Endothelial cell of umbilical vein (primary cell): ENCODE measurements at regions not wholly inside any gene's neighbourhood (a gene's known extent, or its start where the extent isn't known, plus 50 kb on each side); places are given as distances from the start of the nearest gene placed in this dataset.

ENCODE experiments used
- BruUV-seq: library from RNA; stranded (reverse); fragments of 400-500 nt; replicated peaks from 2 replicates; lab custom pipeline; 2021; lab: Mats Ljungman, UMichigan
- CTCF ChIA-PET: fragments of 300-600, 350-600 bp; sonication (Branson Sonifier 250); formaldehyde crosslinking; loops from one replicate; lab custom pipeline; 2021; ENCODE audit warnings: antibody characterized with exemption, inconsistent platforms; lab: Charles Lee
- POLR2A ChIA-PET: fragments of 300-600, 350-600 bp; sonication (Branson Sonifier 250); formaldehyde crosslinking; loops from one replicate; lab custom pipeline; 2021; ENCODE audit warnings: antibody characterized with exemption, inconsistent platforms; lab: Charles Lee
- DNase-seq: peaks from one replicate; pipeline ENCODE4 v3.0.0-alpha.2; 2011; ENCODE audit warnings: low read depth, low spot score
- FAIRE-seq: peaks from 2 replicates; lab custom pipeline; 2011; peaks lifted over from hg19 to GRCh38; lab: Jason Lieb, UNC
- H2AFZ ChIP-seq: 2 replicates; pipeline ENCODE4 v1.6.0; 2012; ENCODE audit warnings: low read depth, low read length, control low read depth, inconsistent platforms
- H3K27ac ChIP-seq: 2 replicates; pipeline ENCODE4 v1.5.1; 2011; ENCODE audit warnings: low read depth, mild to moderate bottlenecking, control low read depth, low read length, moderate library complexity; ENCODE audit not compliant: insufficient read depth
- H3K27me3 ChIP-seq, 2 experiments: 2 replicates each; pipeline versions ENCODE4 v1.6.0 to v1.6.1; 2011; ENCODE audit warnings: low read length in 2 of 2, mixed read lengths in 1 of 2; ENCODE audit not compliant: control insufficient read depth in 2 of 2, insufficient read depth in 2 of 2
- H3K36me3 ChIP-seq, 2 experiments: 2 replicates in 1 of 2; 3 replicates in 1 of 2; pipeline ENCODE4 v1.5.1; 2011; ENCODE audit warnings: low read length in 2 of 2, mild to moderate bottlenecking in 1 of 2, moderate library complexity in 1 of 2; ENCODE audit not compliant: control insufficient read depth in 2 of 2, insufficient read depth in 2 of 2; ENCODE audit errors: extremely low read depth in 1 of 2
- H3K4me1 ChIP-seq: 3 replicates; pipeline ENCODE4 v1.5.1; 2011; ENCODE audit warnings: mild to moderate bottlenecking, low read length; ENCODE audit not compliant: control insufficient read depth, insufficient read depth; ENCODE audit errors: extremely low read depth
- H3K4me2 ChIP-seq: 2 replicates; pipeline ENCODE4 v1.6.1; 2011; ENCODE audit warnings: low read length, control low read depth, mixed read lengths; ENCODE audit not compliant: insufficient read depth
- H3K4me3 ChIP-seq, 3 experiments: fragments of 200-600 bp in 1 of 3; sonication (generic), shearing (Covaris generic) in 1 of 3; replicated peaks in 1 of 3; 2 replicates each; pipeline ENCODE4 v1.5.1; 2011 to 2016; ENCODE audit warnings: control low read depth in 3 of 3, low read length in 3 of 3, mild to moderate bottlenecking in 2 of 3, inconsistent platforms in 1 of 3, low read depth in 1 of 3, moderate library complexity in 1 of 3; ENCODE audit not compliant: insufficient read depth in 1 of 3
- H3K79me2 ChIP-seq: 2 replicates; pipeline ENCODE4 v1.6.0; 2012; ENCODE audit warnings: low read length, inconsistent platforms; ENCODE audit not compliant: control insufficient read depth, insufficient read depth
- H3K9ac ChIP-seq: replicated peaks from 2 replicates; pipeline ENCODE3; 2011; ENCODE audit warnings: low read length, control low read depth; ENCODE audit not compliant: insufficient read depth; ENCODE audit errors: extremely low read depth
- H3K9me1 ChIP-seq: replicated peaks from 3 replicates; pipeline ENCODE4 v1.6.0; 2011; ENCODE audit warnings: mild to moderate bottlenecking, low read length; ENCODE audit not compliant: control insufficient read depth, insufficient read depth; ENCODE audit errors: extremely low read depth
- H3K9me3 ChIP-seq: replicated peaks from 2 replicates; pipeline ENCODE4 v1.5.1; 2012; ENCODE audit warnings: low read length, inconsistent platforms; ENCODE audit not compliant: control insufficient read depth, insufficient read depth
- H4K20me1 ChIP-seq: replicated peaks from 2 replicates; pipeline ENCODE3; 2011; ENCODE audit warnings: mild to moderate bottlenecking, low read length; ENCODE audit not compliant: control insufficient read depth, insufficient read depth; ENCODE audit errors: extremely low read depth
- EZH2 ChIP-seq: IDR thresholded peaks from 2 replicates; pipeline ENCODE4 v1.6.1; 2012; ENCODE audit warnings: borderline replicate concordance, low read depth, mild to moderate bottlenecking, moderate library complexity, low read length, inconsistent platforms; ENCODE audit not compliant: severe bottlenecking
- FOS ChIP-seq: IDR thresholded peaks from 2 replicates; pipeline ENCODE4 v1.6.1; 2011; ENCODE audit warnings: mild to moderate bottlenecking, low read length, moderate library complexity, borderline replicate concordance; ENCODE audit not compliant: insufficient read depth
- GATA2 ChIP-seq: IDR thresholded peaks from 2 replicates; pipeline ENCODE4 v1.7.0; 2011; ENCODE audit warnings: low read depth, mild to moderate bottlenecking, moderate library complexity, mixed read lengths, low read length; ENCODE audit not compliant: insufficient read length, insufficient read depth
- JUN ChIP-seq: IDR thresholded peaks from 2 replicates; pipeline ENCODE4 v1.6.1; 2011; ENCODE audit warnings: borderline replicate concordance, low read depth; ENCODE audit not compliant: insufficient read length, insufficient read depth
- MAX ChIP-seq: IDR thresholded peaks from 2 replicates; pipeline ENCODE4 v1.6.1; 2011; ENCODE audit not compliant: insufficient read depth, insufficient read length
- MYC ChIP-seq: IDR thresholded peaks from one replicate; pipeline ENCODE4 v1.6.1; 2011; ENCODE audit warnings: mild to moderate bottlenecking, low read depth, low read length
- POLR2A ChIP-seq: IDR thresholded peaks from 2 replicates; pipeline ENCODE4 v1.6.1; 2012; ENCODE audit warnings: low read depth, mild to moderate bottlenecking, control low read depth, low read length
- POLR2AphosphoS5 ChIP-seq: IDR thresholded peaks from 2 replicates; pipeline ENCODE4 v1.6.1; 2012; ENCODE audit warnings: low read depth, mild to moderate bottlenecking, control low read depth, low read length, moderate library complexity; ENCODE audit not compliant: insufficient read depth
- dilution Hi-C: fragments of 300-500 bp; cut with MboI; formaldehyde crosslinking; loops from one replicate; pipeline ENCODE4 v1.15.0; 2019; ENCODE audit warnings: low sequenced_read_pairs; ENCODE audit not compliant: extremely low pct_ligation_motif_present
- intact Hi-C: fragments of 100-400 bp; cut with micrococcal nuclease; formaldehyde crosslinking; loops from one replicate; pipeline ENCODE4 v1.10.0; 2022
- TF ChIP-seq, protein P1 (sequence below), 2 donors: IDR thresholded peaks; 1 replicate in 1 of 2; 2 replicates in 1 of 2; pipeline ENCODE4 v1.5.1; 2011; ENCODE audit warnings: low read length in 2 of 2, mild to moderate bottlenecking in 2 of 2, moderate library complexity in 2 of 2, control low read depth in 1 of 2, inconsistent platforms in 1 of 2, low read depth in 1 of 2; ENCODE audit not compliant: insufficient read depth in 1 of 2; ENCODE audit errors: extremely low read depth in 1 of 2

DNA sequence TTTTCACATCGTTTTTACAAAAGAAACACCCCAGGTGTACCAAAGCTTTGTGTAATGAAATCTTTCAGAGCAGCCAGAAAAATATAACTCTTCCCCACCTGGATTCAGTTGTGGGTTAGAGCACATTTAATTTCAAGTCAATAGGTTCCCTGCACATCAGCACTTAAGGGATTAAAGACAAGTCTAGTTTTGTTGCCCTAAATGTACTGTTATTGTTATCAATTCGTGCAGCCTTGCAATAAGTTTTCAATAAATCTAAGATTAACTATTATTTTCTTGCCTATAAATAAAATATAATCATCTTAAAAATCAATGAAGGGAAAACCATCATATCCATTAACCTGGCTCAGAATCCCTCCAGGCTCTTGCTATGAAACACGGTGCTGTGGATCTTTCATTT is 172.5 kb upstream of the CDIN1 start:
- Histone ChIP-seq H4K20me1 (no peaks in the 10 kb centered on the region), H2AFZ (no peak overlapping the region), H3K9ac (no peak overlapping the region), H3K79me2 (no peaks in the 10 kb centered on the region), H3K4me1 (peaks cover 7% of the 10 kb centered on the region), H3K36me3 (no peaks in the 10 kb centered on the region), H3K9me1 (no peaks in the 10 kb centered on the region), H3K27me3 (no peaks in the 10 kb centered on the region), H3K27ac (no peak overlapping the region), H3K4me3 (no peak overlapping the region), H3K4me2 (no peak overlapping the region), H3K9me3 (no peaks in the 10 kb centered on the region)
- DNase-seq (no peak), FAIRE-seq (no peak)
- no TSS peak for BruUV-seq
- intact Hi-C loops (no loop called here), dilution Hi-C loops (no loop called here)
- TF ChIP-seq, protein P1, sequence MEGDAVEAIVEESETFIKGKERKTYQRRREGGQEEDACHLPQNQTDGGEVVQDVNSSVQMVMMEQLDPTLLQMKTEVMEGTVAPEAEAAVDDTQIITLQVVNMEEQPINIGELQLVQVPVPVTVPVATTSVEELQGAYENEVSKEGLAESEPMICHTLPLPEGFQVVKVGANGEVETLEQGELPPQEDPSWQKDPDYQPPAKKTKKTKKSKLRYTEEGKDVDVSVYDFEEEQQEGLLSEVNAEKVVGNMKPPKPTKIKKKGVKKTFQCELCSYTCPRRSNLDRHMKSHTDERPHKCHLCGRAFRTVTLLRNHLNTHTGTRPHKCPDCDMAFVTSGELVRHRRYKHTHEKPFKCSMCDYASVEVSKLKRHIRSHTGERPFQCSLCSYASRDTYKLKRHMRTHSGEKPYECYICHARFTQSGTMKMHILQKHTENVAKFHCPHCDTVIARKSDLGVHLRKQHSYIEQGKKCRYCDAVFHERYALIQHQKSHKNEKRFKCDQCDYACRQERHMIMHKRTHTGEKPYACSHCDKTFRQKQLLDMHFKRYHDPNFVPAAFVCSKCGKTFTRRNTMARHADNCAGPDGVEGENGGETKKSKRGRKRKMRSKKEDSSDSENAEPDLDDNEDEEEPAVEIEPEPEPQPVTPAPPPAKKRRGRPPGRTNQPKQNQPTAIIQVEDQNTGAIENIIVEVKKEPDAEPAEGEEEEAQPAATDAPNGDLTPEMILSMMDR (IDR thresholded peaks at IDR 0.05; ENCODE audit: extremely low read depth in 1 of 2, insufficient read depth in 1 of 2, low read depth in 1 of 2, low read length in 2 of 2): no peak
- TF ChIP-seq MAX (no peak), POLR2A (no peak), EZH2 (no peak), POLR2AphosphoS5 (no peak), FOS (no peak), MYC (no peak), JUN (no peak), GATA2 (no peak)
- ChIA-PET CTCF (interaction anchor here (1.0 to 1.8 kb wide), 3 partner anchors 8 to 19 kb away, joined by 3 to 7 read pairs (median 3); no protein-coding TSS in a partner anchor), POLR2A (no interaction called here)
